ENCODE measurements at regions not wholly inside any gene's neighbourhood (a gene's known extent, or its start where the extent isn't known, plus 50 kb on each side); places are given as distances from the start of the nearest gene placed in this dataset.

DNA sequence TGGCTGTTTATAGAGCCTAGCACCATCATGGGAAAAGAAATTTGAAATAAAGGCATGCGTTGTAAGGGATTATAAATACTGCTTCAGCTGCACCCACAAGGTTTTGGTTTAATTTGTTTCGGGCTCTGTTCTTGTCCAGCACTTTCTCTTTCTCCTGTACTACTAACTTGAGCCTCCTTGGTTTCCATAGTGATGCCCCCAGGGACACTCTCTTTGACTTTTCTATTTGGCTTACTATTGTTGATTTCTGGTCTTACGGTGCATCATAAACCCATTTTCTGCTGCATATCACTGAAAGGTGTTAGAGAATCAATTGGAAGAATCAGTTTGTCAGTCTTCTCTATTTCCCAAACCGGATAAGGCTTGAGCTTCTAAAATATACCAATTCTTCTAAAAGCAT, 1674.3 kb upstream of the RAG2 start:
- H3K9ac ChIP-seq (ENCODE audit: extremely low read depth, insufficient read length, low read length) = no peak overlapping the region
- no peaks in the 10 kb centered on the region for H3K23me2 ChIP-seq (ENCODE audit: insufficient read length, low read depth, low read length, poor library complexity, severe bottlenecking)
- no peak overlapping the region for H4K5ac ChIP-seq (ENCODE audit: insufficient read length, low read depth, low read length)
- no peaks in the 10 kb centered on the region for H3K9me3 ChIP-seq (ENCODE audit: control insufficient read depth, low read depth, low read length)
- H3K56ac ChIP-seq (ENCODE audit: insufficient read length, low read depth, low read length) = no peak overlapping the region
- no peak overlapping the region for H2AK5ac ChIP-seq (ENCODE audit: insufficient read length, low read length)
- no peaks in the 10 kb centered on the region for H3K4me1 ChIP-seq (ENCODE audit: insufficient read depth, low read length)
- no peak for DNase-seq
- H3K27me3 Mint-ChIP-seq (ENCODE audit: low read depth) = no peaks in the 10 kb centered on the region
- H3K18ac ChIP-seq (ENCODE audit: insufficient read length, low read depth, low read length) = no peak overlapping the region
- no peak overlapping the region for H3K23ac ChIP-seq (ENCODE audit: insufficient read length, low read depth, low read length)
- H3T11ph ChIP-seq (ENCODE audit: low read length) = no peak overlapping the region
- no peak overlapping the region for H3K14ac ChIP-seq (ENCODE audit: insufficient read depth, low read length)
- no CpG with 5 or more reads among the region's 4 CpGs for WGBS (ENCODE audit: extremely low coverage, insufficient read length, low lambda C conversion rate)
- H3K9me3 Mint-ChIP-seq = peaks cover 0 to 25% of the 10 kb centered on the region in 2 experiments; a peak in 3 of 5 replicates
- H3K27ac ChIP-seq (ENCODE audit: insufficient read length, low read depth, low read length) = no peak overlapping the region
- H4K20me1 ChIP-seq (ENCODE audit: control insufficient read depth, insufficient read depth, insufficient read length) = no peaks in the 10 kb centered on the region
- no peak overlapping the region for H2BK20ac ChIP-seq (ENCODE audit: low read depth, low read length, poor library complexity, severe bottlenecking)
- H3K36me3 Mint-ChIP-seq (ENCODE audit: insufficient read depth in 1 of 3, low read depth in 3 of 3) = peaks cover 11 to 27% (median 12%) of the 10 kb centered on the region in 3 experiments; a peak in 6 of 7 replicates
- no peak overlapping the region for H2BK15ac ChIP-seq (ENCODE audit: low read depth, low read length)
- no peak overlapping the region for H2BK12ac ChIP-seq (ENCODE audit: insufficient read length, low read depth, low read length)
- no peaks in the 10 kb centered on the region for H3K4me1 Mint-ChIP-seq
- no peak overlapping the region for H4K91ac ChIP-seq (ENCODE audit: insufficient read length, low read depth, low read length)
- no peak overlapping the region for H3K4me2 ChIP-seq (ENCODE audit: insufficient read depth, insufficient read length, low read length)
- H3K27ac Mint-ChIP-seq = no peak overlapping the region; a peak in 1 of 7 replicates
- H4K8ac ChIP-seq (replicated peaks; ENCODE audit: insufficient read length, low read depth, low read length) = no peak overlapping the region
- no peak overlapping the region for H2BK5ac ChIP-seq (ENCODE audit: insufficient read length, low read length)
- TF ChIP-seq, protein P1, sequence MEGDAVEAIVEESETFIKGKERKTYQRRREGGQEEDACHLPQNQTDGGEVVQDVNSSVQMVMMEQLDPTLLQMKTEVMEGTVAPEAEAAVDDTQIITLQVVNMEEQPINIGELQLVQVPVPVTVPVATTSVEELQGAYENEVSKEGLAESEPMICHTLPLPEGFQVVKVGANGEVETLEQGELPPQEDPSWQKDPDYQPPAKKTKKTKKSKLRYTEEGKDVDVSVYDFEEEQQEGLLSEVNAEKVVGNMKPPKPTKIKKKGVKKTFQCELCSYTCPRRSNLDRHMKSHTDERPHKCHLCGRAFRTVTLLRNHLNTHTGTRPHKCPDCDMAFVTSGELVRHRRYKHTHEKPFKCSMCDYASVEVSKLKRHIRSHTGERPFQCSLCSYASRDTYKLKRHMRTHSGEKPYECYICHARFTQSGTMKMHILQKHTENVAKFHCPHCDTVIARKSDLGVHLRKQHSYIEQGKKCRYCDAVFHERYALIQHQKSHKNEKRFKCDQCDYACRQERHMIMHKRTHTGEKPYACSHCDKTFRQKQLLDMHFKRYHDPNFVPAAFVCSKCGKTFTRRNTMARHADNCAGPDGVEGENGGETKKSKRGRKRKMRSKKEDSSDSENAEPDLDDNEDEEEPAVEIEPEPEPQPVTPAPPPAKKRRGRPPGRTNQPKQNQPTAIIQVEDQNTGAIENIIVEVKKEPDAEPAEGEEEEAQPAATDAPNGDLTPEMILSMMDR (conservative IDR thresholded peaks at IDR 0.05) = no peak
- no peaks in the 10 kb centered on the region for H3K79me1 ChIP-seq (ENCODE audit: insufficient read depth, low read depth, low read length, poor library complexity, severe bottlenecking)
- no peak overlapping the region for H2BK120ac ChIP-seq (ENCODE audit: low read depth, low read length, poor library complexity, severe bottlenecking)
- no peaks in the 10 kb centered on the region for H3K79me2 ChIP-seq (ENCODE audit: insufficient read depth, low read length)
- H2AFZ ChIP-seq (ENCODE audit: low read length) = no peak overlapping the region
- no peak overlapping the region for H3K4ac ChIP-seq (ENCODE audit: low read depth, low read length)
- no peak overlapping the region for H3K4me3 Mint-ChIP-seq
- no peaks in the 10 kb centered on the region for H3K27me3 ChIP-seq (ENCODE audit: insufficient read depth, low read length)
